HG03066 (cell line): ENCODE measurements at regions not wholly inside any gene's neighbourhood (a gene's known extent, or its start where the extent isn't known, plus 50 kb on each side); places are given as distances from the start of the nearest gene placed in this dataset.
"Not testable (repeated sequence)": the region's sequence is repeated elsewhere in the genome, so short reads cannot be mapped to it uniquely, and the experiment has no call there.

Source experiments
- ATAC-seq: cut with Tn5 transposase; IDR thresholded peaks from one replicate; pipeline ENCODE4 v1.9.1; 2021; ENCODE audit warnings: low read depth; ENCODE audit not compliant: unreplicated experiment

GRCh38 chr11:115649461-115649860 lies 145.2 kb upstream of the CADM1 start:
- no peak for ATAC-seq

DNA sequence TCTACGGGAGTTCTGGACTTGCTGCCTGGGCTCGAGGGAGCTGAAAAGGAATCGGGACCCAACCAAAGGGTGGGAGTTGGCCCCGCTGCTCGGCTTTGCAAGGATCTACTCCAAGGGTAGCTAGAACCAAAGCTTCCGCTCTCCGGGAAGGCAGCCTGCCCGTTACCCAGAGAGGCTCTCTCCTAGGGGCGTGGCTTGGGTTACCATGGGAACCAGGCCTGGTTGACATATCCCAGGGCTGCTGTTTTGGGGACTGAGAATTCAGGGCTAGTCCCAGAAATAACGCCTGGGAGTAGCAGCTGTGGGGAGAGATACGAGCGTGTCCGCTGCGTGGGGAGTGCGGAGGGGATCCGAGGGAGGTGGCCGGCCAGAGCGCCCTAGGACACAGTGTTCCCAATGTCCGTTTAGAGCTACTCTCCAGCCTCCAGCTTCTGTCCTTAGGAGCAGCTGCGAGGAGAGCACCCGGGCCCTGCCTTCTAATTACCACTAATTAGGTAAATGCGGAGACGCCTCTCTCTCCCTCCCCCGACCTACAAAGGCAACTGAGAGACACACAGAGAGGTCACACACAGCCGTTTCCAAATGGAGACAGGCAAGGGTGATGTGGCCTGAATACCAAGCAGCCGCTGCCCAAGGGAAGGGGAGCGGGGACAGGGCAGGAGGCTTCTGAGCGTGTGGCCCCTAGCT lies 141.6 kb upstream of the CADM1 start:
- ATAC-seq, result no peak

GRCh38 chr11:115644856-115645255 lies 140.6 kb upstream of the CADM1 start:
- no peak for ATAC-seq

DNA sequence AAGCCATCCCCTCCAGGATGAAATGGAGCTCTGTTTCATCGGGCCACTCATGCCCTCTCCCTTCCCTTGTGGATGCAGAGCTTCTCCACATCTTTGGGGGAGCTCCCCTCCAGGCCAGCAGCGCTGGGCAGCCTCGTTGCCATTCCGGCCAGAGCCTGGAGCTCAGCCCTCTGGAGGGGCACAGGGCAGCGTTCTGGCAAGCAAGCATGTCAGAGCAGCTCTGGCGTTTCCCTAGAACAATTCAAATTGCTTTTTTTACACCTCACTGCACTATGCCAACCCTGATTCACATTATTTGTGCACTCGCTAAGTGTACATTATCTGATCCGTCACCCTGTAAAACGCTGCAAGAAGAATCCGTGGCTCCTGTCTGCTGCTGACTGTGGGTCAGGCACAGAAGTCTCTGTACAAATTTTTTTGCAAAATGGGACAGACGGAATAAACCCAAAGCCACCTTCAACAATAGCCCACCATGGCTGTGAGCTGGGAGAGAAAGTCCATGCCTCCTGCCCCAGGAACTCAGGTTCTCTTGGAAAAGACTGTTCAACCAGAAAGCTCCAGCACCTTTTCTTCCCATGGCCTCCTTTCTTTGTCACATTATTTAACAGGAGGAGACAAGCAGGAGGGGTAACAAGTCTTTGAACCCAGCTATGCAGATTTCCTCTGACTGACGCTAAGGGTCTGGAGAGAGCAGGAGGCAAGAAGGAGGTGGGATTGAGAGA lies 139.5 kb upstream of the CADM1 start:
- no peak for ATAC-seq

DNA sequence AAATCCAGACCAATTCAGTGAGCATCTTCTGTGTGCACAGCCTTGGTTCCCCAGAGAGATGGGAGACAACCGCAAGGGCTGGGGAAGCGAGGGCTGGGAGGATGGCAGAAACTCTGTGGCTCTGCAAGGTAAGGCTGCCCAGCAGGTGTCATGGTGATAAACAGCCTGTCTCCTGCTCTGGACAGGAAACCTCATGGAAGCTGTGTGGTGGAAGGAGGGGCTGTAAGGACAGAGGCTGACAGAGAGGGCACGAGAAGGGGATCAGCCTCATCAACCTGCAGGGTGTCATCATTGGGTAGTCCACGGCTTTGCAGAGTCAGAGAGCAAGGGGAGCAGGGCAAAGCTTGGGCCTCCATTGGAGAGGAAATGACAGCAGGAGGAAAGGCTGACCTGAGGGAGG lies 138.4 kb upstream of the CADM1 start:
- no peak for ATAC-seq

DNA sequence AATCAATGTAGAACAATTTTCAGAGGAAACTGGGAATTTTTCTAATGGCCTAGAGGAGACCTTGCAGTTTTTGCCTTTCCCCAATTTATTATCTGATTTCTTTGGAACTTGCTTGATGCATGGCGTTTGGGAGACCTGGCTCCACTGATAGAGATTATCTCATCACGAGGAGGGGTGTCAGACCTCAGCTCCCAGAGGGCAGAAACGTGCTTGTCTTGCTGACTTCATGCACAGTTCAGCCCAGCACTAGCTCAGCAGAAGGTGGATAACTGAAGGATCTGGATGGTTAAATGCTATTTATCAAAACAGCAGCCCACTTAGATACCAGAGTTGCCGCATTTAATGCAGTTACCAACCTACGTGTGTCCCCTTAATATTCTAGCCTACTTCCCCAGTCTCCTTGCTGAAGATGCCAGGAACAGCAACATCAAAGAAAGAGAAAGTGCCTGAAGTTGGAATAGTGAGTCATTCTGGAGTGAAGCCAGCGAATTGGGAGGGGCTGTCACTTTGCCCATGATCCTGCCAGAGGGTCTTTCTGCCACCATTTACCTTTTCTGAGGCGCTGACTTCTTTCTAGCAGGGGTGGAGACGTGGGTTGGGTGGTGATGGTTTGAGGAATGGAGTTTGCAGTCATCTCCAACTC lies 133.5 kb upstream of the CADM1 start:
- no peak for ATAC-seq

DNA sequence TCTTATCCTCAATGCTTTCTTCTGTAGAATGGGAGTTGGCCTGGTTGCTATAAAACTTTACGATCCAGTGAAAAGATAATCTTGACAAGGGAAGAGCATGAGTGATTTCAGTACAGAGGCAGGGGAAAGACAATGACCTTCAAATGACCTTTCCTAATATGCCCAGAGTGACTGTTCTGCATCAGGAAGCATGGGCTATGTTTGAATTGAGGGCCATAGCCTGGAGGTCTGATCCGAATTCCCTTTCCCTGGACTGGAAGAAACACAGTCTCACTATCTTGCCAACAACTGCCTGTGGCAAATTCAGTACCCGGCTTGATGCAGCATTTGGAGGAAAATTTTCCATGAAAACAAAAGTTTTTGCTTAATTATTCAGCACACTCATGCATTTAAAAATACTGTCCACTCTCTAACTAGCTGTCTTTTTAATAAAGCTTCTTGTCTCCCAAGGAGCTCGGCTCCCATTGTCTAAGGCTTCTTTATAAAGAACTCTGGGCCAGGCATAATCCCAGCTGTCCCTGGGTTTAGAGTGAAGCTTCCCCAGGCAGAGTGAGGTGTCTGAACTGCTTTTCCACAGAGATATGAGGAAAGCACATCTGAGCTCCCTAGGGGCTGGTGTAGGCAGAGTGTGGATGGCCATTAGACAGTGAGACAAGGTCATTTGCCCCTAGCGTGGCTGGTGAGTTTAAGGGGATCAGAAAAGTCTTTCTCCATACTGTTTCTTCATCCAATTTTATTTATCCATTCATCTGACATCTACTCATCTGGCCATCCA lies 132.7 kb upstream of the CADM1 start:
- no peak for ATAC-seq

- ATAC-seq, result not testable (repeated sequence)
These were observed 129.8 kb upstream of the CADM1 start for GRCh38 chr11:115633977-115634376.

- no peak for ATAC-seq
These were observed 127.8 kb upstream of the CADM1 start for GRCh38 chr11:115632061-115632460.

DNA sequence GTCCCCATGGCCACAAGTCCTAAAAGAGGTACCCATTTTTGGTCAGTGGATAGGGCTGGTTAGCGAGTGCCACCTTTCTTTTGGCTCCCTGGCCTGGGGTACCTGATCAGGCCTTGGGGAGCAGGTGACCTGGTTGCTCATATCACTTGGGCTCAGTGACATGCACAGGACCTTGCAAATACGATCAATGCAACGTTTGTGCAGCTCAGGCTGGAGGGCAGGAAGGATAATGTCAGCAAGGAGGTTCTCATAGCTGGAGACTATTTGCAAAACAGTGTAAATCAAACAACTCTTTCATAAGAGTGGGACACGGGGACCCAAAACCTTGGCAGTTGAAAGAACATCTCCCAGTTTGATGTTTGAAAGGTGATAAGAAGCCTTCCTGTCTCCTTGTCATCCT lies 127.4 kb upstream of the CADM1 start:
- no peak for ATAC-seq

GRCh38 chr11:115630214-115630613 lies 126.0 kb upstream of the CADM1 start:
- ATAC-seq, result no peak

- ATAC-seq, result no peak
These were observed 125.3 kb upstream of the CADM1 start for GRCh38 chr11:115629456-115630015.

- ATAC-seq, result no peak
These were observed 123.6 kb upstream of the CADM1 start for GRCh38 chr11:115627666-115628460.

- no peak for ATAC-seq
These were observed 122.9 kb upstream of the CADM1 start for GRCh38 chr11:115627071-115627470.

GRCh38 chr11:115626414-115626813 lies 122.2 kb upstream of the CADM1 start:
- ATAC-seq, result no peak

DNA sequence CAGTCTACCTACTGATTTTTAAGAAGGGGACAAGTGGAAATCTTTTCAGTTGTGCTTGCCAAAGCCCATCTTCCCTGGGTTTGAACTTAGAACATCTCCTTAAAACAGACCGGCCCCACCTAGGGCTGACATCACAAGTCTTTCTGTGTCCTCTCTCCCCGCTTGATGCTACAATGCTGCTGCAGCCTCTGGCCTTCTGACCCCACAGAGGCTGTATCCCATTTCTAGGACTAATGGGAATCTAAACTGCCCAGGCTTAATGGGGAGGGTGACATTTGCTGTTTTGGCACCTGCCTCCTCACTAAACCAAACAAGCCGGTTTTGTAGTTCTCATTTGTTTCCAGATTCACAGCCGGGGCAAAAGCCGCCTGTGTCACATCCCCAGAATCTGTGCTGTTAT lies 121.3 kb upstream of the CADM1 start:
- no peak for ATAC-seq

- no peak for ATAC-seq
These were observed 119.8 kb upstream of the CADM1 start for GRCh38 chr11:115624065-115624464.

GRCh38 chr11:115623021-115623451 lies 118.8 kb upstream of the CADM1 start:
- ATAC-seq, result no peak

GRCh38 chr11:115618428-115618827 lies 114.2 kb upstream of the CADM1 start:
- ATAC-seq, result no peak

GRCh38 chr11:115617767-115618166 lies 113.6 kb upstream of the CADM1 start:
- ATAC-seq, result no peak
